SK-N-MC (cell line): ENCODE measurements at regions not wholly inside any gene's neighbourhood (a gene's known extent, or its start where the extent isn't known, plus 50 kb on each side); places are given as distances from the start of the nearest gene placed in this dataset.

Experiments
- DNase-seq: peaks from one replicate; pipeline ENCODE4 v3.0.0-alpha.2; 2011; ENCODE audit warnings: low read depth, low spot score
- H3K27ac ChIP-seq: fragments of 200-600 bp; sonication (generic); 2 replicates; pipeline ENCODE4 v1.5.1; 2016; ENCODE audit warnings: mixed run types
- H3K36me3 ChIP-seq: fragments of 200-600 bp; sonication (generic); 2 replicates; pipeline ENCODE4 v1.6.1; 2017; ENCODE audit warnings: antibody characterized with exemption, low read length, mixed read lengths; ENCODE audit not compliant: insufficient read depth
- H3K4me3 ChIP-seq: fragments of 200-600 bp; sonication (generic); 2 replicates; pipeline ENCODE4 v1.5.1; 2016
- H3K9ac ChIP-seq: fragments of 200-600 bp; sonication (generic); 2 replicates; pipeline ENCODE4 v1.8.0; 2017; ENCODE audit warnings: mixed run types, mixed read lengths; ENCODE audit not compliant: insufficient read length
- H3K9me3 ChIP-seq: fragments of 200-600 bp; sonication (generic); 2 replicates; pipeline ENCODE4 v1.6.1; 2017; ENCODE audit warnings: low read depth, mild to moderate bottlenecking, antibody characterized with exemption, low read length, moderate library complexity, mixed read lengths
- EZH2 ChIP-seq: fragments of 200-600 bp; sonication (generic); IDR thresholded peaks from one replicate; pipeline ENCODE4 v1.6.1; 2017; ENCODE audit warnings: antibody characterized with exemption
- FOXP2 ChIP-seq: optimal IDR thresholded peaks from 2 replicates; pipeline ENCODE3; 2011; ENCODE audit warnings: mild to moderate bottlenecking, moderate library complexity; ENCODE audit not compliant: insufficient read depth; ENCODE audit errors: extremely low read length, control extremely low read depth
- POLR2AphosphoS5 ChIP-seq: IDR thresholded peaks from 2 replicates; pipeline ENCODE4 v1.6.1; 2012; ENCODE audit warnings: mild to moderate bottlenecking, low read depth, low read length, borderline replicate concordance

GRCh38 chr10:65348637-65349036, 1577.2 kb upstream of the LRRTM3 start:
- TF ChIP-seq EZH2 (no peak), FOXP2 (no peak), POLR2AphosphoS5 (no peak)
- Histone ChIP-seq H3K27ac (no peak overlapping the region), H3K9me3 (no peaks in the 10 kb centered on the region), H3K36me3 (no peaks in the 10 kb centered on the region), H3K4me3 (no peak overlapping the region), H3K9ac (no peak overlapping the region)
- DNase-seq = no peak

GRCh38 chr10:65350611-65351010, 1575.2 kb upstream of the LRRTM3 start:
- Histone ChIP-seq H3K4me3 (no peak overlapping the region), H3K9ac (no peak overlapping the region), H3K27ac (no peak overlapping the region), H3K36me3 (no peaks in the 10 kb centered on the region), H3K9me3 (no peaks in the 10 kb centered on the region)
- no peak for DNase-seq
- no peak for TF ChIP-seq FOXP2
- TF ChIP-seq EZH2 = no peak
- no peak for TF ChIP-seq POLR2AphosphoS5

- DNase-seq = no peak
- H3K9me3 ChIP-seq = no peaks in the 10 kb centered on the region
- H3K4me3 ChIP-seq = no peak overlapping the region
- TF ChIP-seq POLR2AphosphoS5 (no peak), EZH2 (no peak), FOXP2 (no peak)
- H3K36me3 ChIP-seq = no peaks in the 10 kb centered on the region
- H3K27ac ChIP-seq = no peak overlapping the region
- no peak overlapping the region for H3K9ac ChIP-seq
Observed at GRCh38 chr10:65355141-65355680, 1570.6 kb upstream of the LRRTM3 start.

- H3K4me3 ChIP-seq = no peak overlapping the region
- H3K9ac ChIP-seq = no peak overlapping the region
- DNase-seq = peak; percentile 1
- H3K27ac ChIP-seq = no peak overlapping the region
- TF ChIP-seq POLR2AphosphoS5 = no peak
- no peak for TF ChIP-seq EZH2
- no peak for TF ChIP-seq FOXP2
- no peaks in the 10 kb centered on the region for H3K9me3 ChIP-seq
- H3K36me3 ChIP-seq = no peaks in the 10 kb centered on the region
Observed at GRCh38 chr10:65358565-65358964, 1567.3 kb upstream of the LRRTM3 start.

- H3K4me3 ChIP-seq = no peak overlapping the region
- H3K9me3 ChIP-seq = no peaks in the 10 kb centered on the region
- no peak overlapping the region for H3K9ac ChIP-seq
- no peaks in the 10 kb centered on the region for H3K36me3 ChIP-seq
- TF ChIP-seq POLR2AphosphoS5 (no peak), FOXP2 (no peak), EZH2 (no peak)
- DNase-seq = no peak
- no peak overlapping the region for H3K27ac ChIP-seq
Observed at GRCh38 chr10:65360497-65360896, 1565.3 kb upstream of the LRRTM3 start.

GRCh38 chr10:65365878-65366277, 1560.0 kb upstream of the LRRTM3 start:
- Histone ChIP-seq H3K9me3 (no peaks in the 10 kb centered on the region), H3K27ac (no peak overlapping the region), H3K36me3 (no peaks in the 10 kb centered on the region), H3K4me3 (no peak overlapping the region), H3K9ac (no peak overlapping the region)
- DNase-seq = no peak
- no peak for TF ChIP-seq FOXP2
- no peak for TF ChIP-seq EZH2
- no peak for TF ChIP-seq POLR2AphosphoS5

- H3K27ac ChIP-seq = no peak overlapping the region
- H3K9me3 ChIP-seq = no peaks in the 10 kb centered on the region
- no peak overlapping the region for H3K9ac ChIP-seq
- no peak for DNase-seq
- TF ChIP-seq EZH2 = no peak
- TF ChIP-seq POLR2AphosphoS5 = no peak
- no peak for TF ChIP-seq FOXP2
- no peak overlapping the region for H3K4me3 ChIP-seq
- H3K36me3 ChIP-seq = no peaks in the 10 kb centered on the region
Observed at GRCh38 chr10:65367706-65368105, 1558.1 kb upstream of the LRRTM3 start.

GRCh38 chr10:65375528-65375927, 1550.3 kb upstream of the LRRTM3 start:
- Histone ChIP-seq H3K4me3 (no peak overlapping the region), H3K36me3 (no peaks in the 10 kb centered on the region), H3K9me3 (no peaks in the 10 kb centered on the region), H3K27ac (no peak overlapping the region), H3K9ac (no peak overlapping the region)
- DNase-seq = no peak
- no peak for TF ChIP-seq FOXP2
- TF ChIP-seq POLR2AphosphoS5 = no peak
- TF ChIP-seq EZH2 = no peak

- Histone ChIP-seq H3K9me3 (no peaks in the 10 kb centered on the region), H3K27ac (no peak overlapping the region), H3K4me3 (no peak overlapping the region), H3K36me3 (no peaks in the 10 kb centered on the region), H3K9ac (no peak overlapping the region)
- DNase-seq = no peak
- TF ChIP-seq FOXP2 = no peak
Observed at GRCh38 chr10:65377687-65378086, 1548.1 kb upstream of the LRRTM3 start.
